COR-L47 (cell line): ENCODE measurements at regions not wholly inside any gene's neighbourhood (a gene's known extent, or its start where the extent isn't known, plus 50 kb on each side); places are given as distances from the start of the nearest gene placed in this dataset.
A peak's percentile ranks its signal among the peaks of the same experiment; 100 is the strongest.

ENCODE experiments used
- DNase-seq: peaks from one replicate; lab custom pipeline; 2025; lab: John Stamatoyannopoulos, UW

- no peak for DNase-seq
These were observed 79.0 kb upstream of the HAAO start for GRCh38 chr2:42871372-42871771.

- DNase-seq = no peak
These were observed 76.5 kb upstream of the HAAO start for GRCh38 chr2:42868874-42869273.

GRCh38 chr2:42868096-42868495 is 75.7 kb upstream of the HAAO start:
- DNase-seq = no peak

- DNase-seq = no peak
These were observed 75.0 kb upstream of the HAAO start for GRCh38 chr2:42867093-42868065.

GRCh38 chr2:42865884-42866881 is 73.8 kb upstream of the HAAO start:
- no peak for DNase-seq

GRCh38 chr2:42864641-42865280 is 72.4 kb upstream of the HAAO start:
- no peak for DNase-seq

- no peak for DNase-seq
These were observed 71.8 kb upstream of the HAAO start for GRCh38 chr2:42864222-42864621.

- DNase-seq = no peak
These were observed 71.4 kb upstream of the HAAO start for GRCh38 chr2:42863751-42864150.

GRCh38 chr2:42863320-42863719 is 70.9 kb upstream of the HAAO start:
- no peak for DNase-seq

GRCh38 chr2:42862669-42863185 is 70.3 kb upstream of the HAAO start:
- no peak for DNase-seq

GRCh38 chr2:42861321-42861720 is 68.9 kb upstream of the HAAO start:
- no peak for DNase-seq

GRCh38 chr2:42860319-42861094 is 68.1 kb upstream of the HAAO start:
- DNase-seq = no peak

- no peak for DNase-seq
These were observed 67.4 kb upstream of the HAAO start for GRCh38 chr2:42859791-42860190.

- DNase-seq = peak; percentile 53
These were observed 66.7 kb upstream of the HAAO start for GRCh38 chr2:42859006-42859552.

- no peak for DNase-seq
These were observed 66.0 kb upstream of the HAAO start for GRCh38 chr2:42858140-42859005.

- DNase-seq = no peak
These were observed 64.7 kb upstream of the HAAO start for GRCh38 chr2:42856891-42857632.

- no peak for DNase-seq
These were observed 63.9 kb upstream of the HAAO start for GRCh38 chr2:42856106-42856860.
